GM11168 (cell line): ENCODE measurements at regions not wholly inside any gene's neighbourhood (a gene's known extent, or its start where the extent isn't known, plus 50 kb on each side); places are given as distances from the start of the nearest gene placed in this dataset.

Experiments used
- in situ Hi-C: fragments of 300-500 bp; cut with MboI; formaldehyde crosslinking; loops from one replicate; pipeline ENCODE4 v1.12.0; 2022; ENCODE audit warnings: low sequenced_read_pairs; ENCODE audit not compliant: unreplicated experiment

- in situ Hi-C loops: no loop called here
Observed at GRCh38 chr9:26210338-26210851, 532.2 kb upstream of the TUSC1 start.

- in situ Hi-C loops: no loop called here
Observed at GRCh38 chr9:26205261-26205660, 527.0 kb upstream of the TUSC1 start.

GRCh38 chr9:26193237-26193636 lies 515.0 kb upstream of the TUSC1 start:
- in situ Hi-C loops: no loop called here

DNA sequence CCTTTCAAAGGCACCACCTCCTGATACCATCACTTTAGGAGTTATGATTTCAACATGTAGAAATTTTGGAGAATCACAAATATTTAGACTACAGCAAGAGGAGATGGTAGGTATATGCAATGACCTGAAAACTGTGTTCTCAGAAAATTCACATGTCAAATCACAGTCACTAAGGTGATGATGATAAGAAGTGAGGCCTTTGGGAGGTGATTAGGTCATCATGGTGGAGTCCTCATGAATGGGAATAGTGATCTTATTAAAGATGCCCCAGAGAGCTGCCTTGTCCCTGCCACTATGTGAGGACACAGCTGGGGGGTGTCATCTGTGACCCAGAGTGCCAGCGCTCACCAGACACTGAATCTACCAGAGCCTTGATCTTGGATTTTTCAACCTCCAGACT lies 513.5 kb upstream of the TUSC1 start:
- in situ Hi-C loops: no loop called here

GRCh38 chr9:26181836-26182235 lies 503.6 kb upstream of the TUSC1 start:
- in situ Hi-C loops: no loop called here

- in situ Hi-C loops: no loop called here
Observed at GRCh38 chr9:26176628-26177027, 498.4 kb upstream of the TUSC1 start.

GRCh38 chr9:26175264-26175663 lies 497.0 kb upstream of the TUSC1 start:
- in situ Hi-C loops: no loop called here

GRCh38 chr9:26172301-26172700 lies 494.1 kb upstream of the TUSC1 start:
- in situ Hi-C loops: no loop called here

DNA sequence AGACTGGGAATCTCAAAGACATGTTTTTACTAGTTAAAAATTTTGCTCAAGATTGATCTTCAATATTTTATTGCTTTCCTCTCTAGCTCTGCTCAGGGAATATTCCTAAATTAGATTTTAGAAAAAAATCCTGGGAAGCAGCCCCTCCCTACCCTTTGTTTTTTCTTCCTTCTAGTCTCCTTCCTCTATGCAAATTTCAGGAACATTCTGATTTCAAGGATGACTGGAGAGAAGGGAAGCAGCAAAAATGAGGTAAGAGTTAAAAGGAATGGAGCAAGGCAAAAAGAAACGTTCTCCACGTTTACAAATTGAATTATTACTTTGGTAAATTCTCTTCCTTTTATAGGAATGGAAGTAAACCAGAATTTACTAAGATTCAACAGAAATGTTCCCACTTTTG lies 493.4 kb upstream of the TUSC1 start:
- in situ Hi-C loops: no loop called here

GRCh38 chr9:26170190-26170589 lies 491.9 kb upstream of the TUSC1 start:
- in situ Hi-C loops: no loop called here

DNA sequence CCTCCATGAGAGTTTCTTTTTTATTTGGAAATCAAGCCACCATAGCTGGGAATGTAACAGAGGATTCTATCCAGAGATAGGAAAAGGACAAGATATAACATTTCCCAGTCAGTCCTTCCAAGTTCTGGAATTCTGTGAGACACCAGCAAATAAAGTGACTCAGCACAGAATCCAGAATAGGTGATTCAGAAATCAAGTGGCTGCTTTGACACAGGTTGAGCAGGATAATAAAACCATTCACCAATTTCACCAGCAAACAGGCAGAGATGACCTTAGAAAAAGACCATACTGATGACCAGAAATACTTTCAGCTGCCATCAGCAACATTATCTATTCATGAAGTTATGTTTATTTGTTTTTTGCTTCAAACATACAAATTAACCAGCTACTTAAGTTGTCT lies 491.5 kb upstream of the TUSC1 start:
- in situ Hi-C loops: no loop called here

DNA sequence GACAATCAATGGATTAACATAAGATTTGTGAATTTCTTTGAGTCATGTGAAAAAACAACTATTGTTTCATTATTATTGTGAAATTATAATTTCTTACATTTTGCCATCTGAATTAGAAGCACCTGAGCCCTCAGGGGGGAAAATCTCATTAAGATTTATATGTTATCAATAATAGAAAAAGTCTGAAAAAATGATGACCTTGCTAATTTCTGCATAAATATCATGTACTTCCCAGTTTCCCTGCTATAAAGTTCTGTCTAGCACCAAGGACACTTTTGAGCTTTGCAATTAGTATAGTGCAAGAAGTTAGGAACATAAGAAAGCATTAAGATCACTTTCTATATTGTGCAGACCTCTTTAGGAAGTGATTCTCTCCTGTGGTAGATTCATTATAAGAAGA lies 488.3 kb upstream of the TUSC1 start:
- in situ Hi-C loops: no loop called here

- in situ Hi-C loops: no loop called here
Observed at GRCh38 chr9:26165426-26165825, 487.2 kb upstream of the TUSC1 start.

DNA sequence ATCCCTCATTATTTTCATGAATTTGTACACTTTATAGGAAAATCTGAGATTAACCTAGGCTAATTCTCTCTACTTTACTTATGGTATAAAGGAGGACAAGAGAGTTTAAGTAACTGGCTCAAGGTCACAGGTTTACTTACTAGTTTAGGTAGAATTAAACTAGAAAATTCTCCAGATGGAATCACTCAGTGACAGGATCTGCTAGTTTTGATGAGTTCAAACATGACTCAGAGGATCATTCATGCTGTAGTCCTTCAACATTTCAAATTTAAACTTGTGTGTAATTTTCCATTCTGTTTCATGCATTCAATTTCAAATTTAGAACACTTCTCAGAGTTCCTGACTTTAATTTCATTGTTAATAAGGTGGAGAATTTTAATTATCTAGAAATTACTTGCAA lies 485.7 kb upstream of the TUSC1 start:
- in situ Hi-C loops: no loop called here

DNA sequence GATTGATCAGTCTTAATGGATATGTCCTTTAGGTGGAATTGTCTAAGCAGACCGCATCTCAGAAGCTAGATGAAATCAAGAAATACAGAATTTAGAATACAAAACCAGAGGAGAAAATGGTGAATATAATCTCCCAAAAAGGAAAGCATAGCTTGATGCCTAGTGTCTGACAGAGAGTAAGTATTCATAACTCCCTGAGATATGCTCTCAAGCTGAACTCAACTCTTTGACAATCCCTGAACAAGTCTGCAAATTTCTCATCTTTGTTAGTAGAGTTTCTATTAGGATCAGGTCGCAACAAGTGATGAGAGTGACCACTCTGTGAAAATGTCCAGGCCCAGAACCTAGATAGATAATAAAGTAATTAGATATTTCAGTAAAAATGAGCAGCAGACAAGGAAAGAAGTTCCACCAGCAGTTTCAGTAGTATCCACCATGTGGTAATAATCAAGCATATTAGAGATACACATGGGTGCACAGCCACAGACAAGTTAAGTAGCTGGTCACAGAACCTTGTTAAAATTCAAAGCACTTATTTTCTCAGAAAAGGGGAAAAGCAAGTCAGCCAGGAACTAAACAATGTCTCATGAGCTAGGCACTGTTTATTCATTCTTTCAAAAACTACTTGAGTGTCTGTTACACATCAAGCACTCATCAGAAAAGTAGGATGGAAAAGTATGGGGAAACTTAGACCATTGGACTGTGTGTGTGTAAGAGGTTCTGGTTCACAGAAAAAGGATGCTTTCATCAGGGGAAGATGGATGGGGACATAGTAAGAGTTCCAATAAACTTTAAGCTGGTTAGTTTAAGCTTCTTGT lies 481.5 kb upstream of the TUSC1 start:
- in situ Hi-C loops: no loop called here

- in situ Hi-C loops: no loop called here
Observed at GRCh38 chr9:26158631-26159150, 480.4 kb upstream of the TUSC1 start.

GRCh38 chr9:26157411-26157810 lies 479.2 kb upstream of the TUSC1 start:
- in situ Hi-C loops: no loop called here

- in situ Hi-C loops: no loop called here
Observed at GRCh38 chr9:26152350-26152749, 474.1 kb upstream of the TUSC1 start.

GRCh38 chr9:26148128-26148527 lies 469.9 kb upstream of the TUSC1 start:
- in situ Hi-C loops: no loop called here

GRCh38 chr9:26145938-26146337 lies 467.7 kb upstream of the TUSC1 start:
- in situ Hi-C loops: no loop called here

DNA sequence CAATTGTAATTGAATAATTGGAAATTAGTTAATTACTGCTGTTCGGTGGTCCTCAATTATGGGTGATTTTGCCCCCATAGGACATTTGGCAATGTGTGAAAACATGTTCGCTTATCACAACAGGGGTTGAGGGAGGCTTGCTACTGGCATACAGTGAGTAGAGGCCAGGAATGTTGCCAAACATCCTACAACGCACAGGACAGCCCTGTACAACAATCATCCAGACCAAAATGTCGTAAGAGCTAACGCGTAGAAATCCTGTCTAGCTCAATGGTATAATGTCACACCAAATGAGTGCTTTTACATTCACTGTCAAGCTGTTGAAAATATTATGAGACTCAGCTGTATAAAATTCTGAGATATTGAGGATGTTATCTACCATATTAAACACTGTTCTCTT lies 464.4 kb upstream of the TUSC1 start:
- in situ Hi-C loops: no loop called here

DNA sequence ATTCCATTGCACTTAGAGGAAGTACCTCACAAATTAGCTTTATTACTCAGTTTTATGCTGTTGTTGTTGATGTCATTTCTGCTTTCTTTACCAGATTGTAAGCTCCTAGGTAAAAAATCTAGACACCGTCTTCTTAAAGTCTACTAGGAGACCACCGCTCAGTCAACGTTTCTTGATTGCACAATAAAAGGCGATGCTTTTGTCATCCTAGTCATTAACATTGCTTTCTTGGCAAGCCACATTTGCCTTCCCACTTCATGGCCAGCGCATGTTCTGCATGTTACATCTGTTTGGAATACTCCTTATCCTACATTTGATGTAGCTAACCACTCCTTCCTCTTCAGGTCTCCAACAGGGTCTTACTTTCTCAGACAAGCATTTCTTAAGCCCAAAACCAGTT lies 464.0 kb upstream of the TUSC1 start:
- in situ Hi-C loops: no loop called here
